ENCODE measurements at regions not wholly inside any gene's neighbourhood (a gene's known extent, or its start where the extent isn't known, plus 50 kb on each side); places are given as distances from the start of the nearest gene placed in this dataset.
A peak's percentile ranks its signal among the peaks of the same experiment; 100 is the strongest.

GRCh38 chr1:59025898-59026426, 242.1 kb upstream of the JUN start:
- no peak for DNase-seq
- in situ Hi-C loops (cut with MboI; ENCODE audit: low pct_unique_long_range_greater_than_20kb, low sequenced_read_pairs) = no loop called here

GRCh38 chr1:59026472-59026948, 242.7 kb upstream of the JUN start:
- in situ Hi-C loops (cut with MboI; ENCODE audit: low pct_unique_long_range_greater_than_20kb, low sequenced_read_pairs) = no loop called here
- no peak for DNase-seq

GRCh38 chr1:59027177-59027576, 243.3 kb upstream of the JUN start:
- in situ Hi-C loops (cut with MboI; ENCODE audit: low pct_unique_long_range_greater_than_20kb, low sequenced_read_pairs) = no loop called here
- no peak for DNase-seq

GRCh38 chr1:59028048-59028447, 244.2 kb upstream of the JUN start:
- in situ Hi-C loops (cut with MboI; ENCODE audit: low pct_unique_long_range_greater_than_20kb, low sequenced_read_pairs) = no loop called here
- no peak for DNase-seq

GRCh38 chr1:59029411-59030167, 245.7 kb upstream of the JUN start:
- in situ Hi-C loops (cut with MboI; ENCODE audit: low pct_unique_long_range_greater_than_20kb, low sequenced_read_pairs) = no loop called here
- no peak for DNase-seq

GRCh38 chr1:59032228-59032627, 248.4 kb upstream of the JUN start:
- no peak for DNase-seq
- in situ Hi-C loops (cut with MboI; ENCODE audit: low pct_unique_long_range_greater_than_20kb, low sequenced_read_pairs) = no loop called here

GRCh38 chr1:59033761-59034160, 249.9 kb upstream of the JUN start:
- no peak for DNase-seq
- in situ Hi-C loops (cut with MboI; ENCODE audit: low pct_unique_long_range_greater_than_20kb, low sequenced_read_pairs) = no loop called here

GRCh38 chr1:59034925-59035324, 251.1 kb upstream of the JUN start:
- in situ Hi-C loops (cut with MboI; ENCODE audit: low pct_unique_long_range_greater_than_20kb, low sequenced_read_pairs) = no loop called here
- no peak for DNase-seq

- in situ Hi-C loops (cut with MboI; ENCODE audit: low pct_unique_long_range_greater_than_20kb, low sequenced_read_pairs) = no loop called here
- DNase-seq = no peak
Measured at GRCh38 chr1:59039551-59039950, 255.7 kb upstream of the JUN start.

- in situ Hi-C loops (cut with MboI; ENCODE audit: low pct_unique_long_range_greater_than_20kb, low sequenced_read_pairs) = no loop called here
- DNase-seq = no peak
Measured at GRCh38 chr1:59040486-59040885, 256.4 kb upstream of the FGGY start.

- in situ Hi-C loops (cut with MboI; ENCODE audit: low pct_unique_long_range_greater_than_20kb, low sequenced_read_pairs) = no loop called here
- DNase-seq = no peak
Measured at GRCh38 chr1:59041646-59042277, 255.1 kb upstream of the FGGY start.

- in situ Hi-C loops (cut with MboI; ENCODE audit: low pct_unique_long_range_greater_than_20kb, low sequenced_read_pairs) = no loop called here
Measured at GRCh38 chr1:59043796-59044195, 253.1 kb upstream of the FGGY start.

GRCh38 chr1:59044535-59045121, 252.3 kb upstream of the FGGY start:
- in situ Hi-C loops (cut with MboI; ENCODE audit: low pct_unique_long_range_greater_than_20kb, low sequenced_read_pairs) = no loop called here
- DNase-seq = no peak

More at GRCh38 chr1:59043796-59044195, 253.1 kb upstream of the FGGY start:
- DNase-seq = peak; percentile 53

GRCh38 chr1:59045137-59045536, 251.8 kb upstream of the FGGY start:
- no peak for DNase-seq
- in situ Hi-C loops (cut with MboI; ENCODE audit: low pct_unique_long_range_greater_than_20kb, low sequenced_read_pairs) = no loop called here

GRCh38 chr1:59045636-59046035, 251.3 kb upstream of the FGGY start:
- no peak for DNase-seq

GRCh38 chr1:59046134-59046533, 250.8 kb upstream of the FGGY start:
- in situ Hi-C loops (cut with MboI; ENCODE audit: low pct_unique_long_range_greater_than_20kb, low sequenced_read_pairs) = no loop called here
- DNase-seq = no peak

More at GRCh38 chr1:59045636-59046035, 251.3 kb upstream of the FGGY start:
- in situ Hi-C loops (cut with MboI; ENCODE audit: low pct_unique_long_range_greater_than_20kb, low sequenced_read_pairs) = no loop called here

- in situ Hi-C loops (cut with MboI; ENCODE audit: low pct_unique_long_range_greater_than_20kb, low sequenced_read_pairs) = no loop called here
- DNase-seq = no peak
Measured at GRCh38 chr1:59046730-59047157, 250.2 kb upstream of the FGGY start.

- no peak for DNase-seq
- in situ Hi-C loops (cut with MboI; ENCODE audit: low pct_unique_long_range_greater_than_20kb, low sequenced_read_pairs) = no loop called here
Measured at GRCh38 chr1:59051007-59051406, 245.9 kb upstream of the FGGY start.

GRCh38 chr1:59052166-59052590, 244.7 kb upstream of the FGGY start:
- DNase-seq = peak; percentile 18

GRCh38 chr1:59054172-59054571, 242.7 kb upstream of the FGGY start:
- DNase-seq = no peak
- in situ Hi-C loops (cut with MboI; ENCODE audit: low pct_unique_long_range_greater_than_20kb, low sequenced_read_pairs) = no loop called here

More at GRCh38 chr1:59052166-59052590, 244.7 kb upstream of the FGGY start:
- in situ Hi-C loops (cut with MboI; ENCODE audit: low pct_unique_long_range_greater_than_20kb, low sequenced_read_pairs) = no loop called here
